ENCODE measurements at regions not wholly inside any gene's neighbourhood (a gene's known extent, or its start where the extent isn't known, plus 50 kb on each side); places are given as distances from the start of the nearest gene placed in this dataset.
"Not testable (repeated sequence)": the region's sequence is repeated elsewhere in the genome, so short reads cannot be mapped to it uniquely, and the experiment has no call there.

- H3K4me3 Mint-ChIP-seq, H3K27ac Mint-ChIP-seq, H3K36me3 Mint-ChIP-seq, POLR2A ChIA-PET, H3K9me3 Mint-ChIP-seq, H3K4me1 Mint-ChIP-seq, H3K27me3 Mint-ChIP-seq: not testable (repeated sequence)
- ATAC-seq (ENCODE audit: low read depth) (peak; percentile 34), DNase-seq (peak; percentile 44)
These were observed 5403.6 kb upstream of the TPTE start for GRCh38 chr21:5117666-5118295.

- H3K36me3 Mint-ChIP-seq, H3K4me3 Mint-ChIP-seq, H3K4me1 Mint-ChIP-seq, POLR2A ChIA-PET, DNase-seq, H3K9me3 Mint-ChIP-seq, H3K27me3 Mint-ChIP-seq, H3K27ac Mint-ChIP-seq: not testable (repeated sequence)
- peak; percentile 65 for ATAC-seq (ENCODE audit: low read depth)
These were observed 5403.1 kb upstream of the TPTE start for GRCh38 chr21:5118296-5118679.

- POLR2A ChIA-PET; H3K27me3 Mint-ChIP-seq; H3K4me1 Mint-ChIP-seq; DNase-seq; H3K4me3 Mint-ChIP-seq; ATAC-seq (ENCODE audit: low read depth); H3K36me3 Mint-ChIP-seq; H3K27ac Mint-ChIP-seq; H3K9me3 Mint-ChIP-seq: not testable (repeated sequence)
These were observed 5402.2 kb upstream of the TPTE start for GRCh38 chr21:5119179-5119578.

GRCh38 chr21:5121399-5121798 is 5400.0 kb upstream of the TPTE start:
- H3K9me3 Mint-ChIP-seq; H3K27ac Mint-ChIP-seq; ATAC-seq (ENCODE audit: low read depth); DNase-seq; POLR2A ChIA-PET; H3K4me1 Mint-ChIP-seq; H3K4me3 Mint-ChIP-seq; H3K27me3 Mint-ChIP-seq; H3K36me3 Mint-ChIP-seq: not testable (repeated sequence)

- ATAC-seq (ENCODE audit: low read depth); H3K27me3 Mint-ChIP-seq; POLR2A ChIA-PET; H3K4me3 Mint-ChIP-seq; H3K27ac Mint-ChIP-seq; DNase-seq; H3K36me3 Mint-ChIP-seq; H3K9me3 Mint-ChIP-seq; H3K4me1 Mint-ChIP-seq: not testable (repeated sequence)
These were observed 5399.5 kb upstream of the TPTE start for GRCh38 chr21:5121849-5122248.

- H3K27me3 Mint-ChIP-seq, POLR2A ChIA-PET, H3K36me3 Mint-ChIP-seq, H3K4me1 Mint-ChIP-seq, H3K9me3 Mint-ChIP-seq, H3K27ac Mint-ChIP-seq, H3K4me3 Mint-ChIP-seq: not testable (repeated sequence)
- ATAC-seq (ENCODE audit: low read depth) (peak; percentile 27), DNase-seq (peak; percentile 76)
These were observed 5397.7 kb upstream of the TPTE start for GRCh38 chr21:5123655-5124054.

- H3K9me3 Mint-ChIP-seq, H3K36me3 Mint-ChIP-seq, H3K27ac Mint-ChIP-seq, POLR2A ChIA-PET, H3K27me3 Mint-ChIP-seq, H3K4me1 Mint-ChIP-seq: not testable (repeated sequence)
- ATAC-seq (ENCODE audit: low read depth) (peak; percentile 95), DNase-seq (peak; percentile 99)
- H3K4me3 Mint-ChIP-seq = peak overlapping the region; percentile 54
These were observed 5393.1 kb upstream of the TPTE start for GRCh38 chr21:5128261-5128660.

DNA sequence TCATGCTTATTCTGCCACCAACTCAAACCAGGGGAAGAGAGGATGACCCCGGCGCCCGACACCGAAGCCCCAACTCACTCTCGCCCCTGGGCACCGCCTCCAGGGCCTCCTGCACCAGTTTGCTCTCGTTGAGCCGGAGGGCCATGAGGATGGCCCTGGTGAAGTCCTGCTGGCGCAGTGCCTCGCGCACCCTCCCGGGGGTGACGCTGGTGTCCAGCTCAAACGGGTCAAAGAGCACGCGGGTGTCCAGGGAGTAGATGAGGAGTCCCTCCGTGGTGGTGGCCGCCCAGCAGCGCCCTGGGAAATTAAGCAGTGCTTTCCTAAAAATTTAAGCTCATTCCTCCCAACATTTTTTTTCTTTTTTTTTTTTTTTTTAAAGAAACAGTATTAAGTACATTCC is 5387.6 kb upstream of the TPTE start:
- H3K4me3 Mint-ChIP-seq; H3K27ac Mint-ChIP-seq; H3K27me3 Mint-ChIP-seq; ATAC-seq (ENCODE audit: low read depth); H3K4me1 Mint-ChIP-seq; POLR2A ChIA-PET; H3K36me3 Mint-ChIP-seq; DNase-seq; H3K9me3 Mint-ChIP-seq: not testable (repeated sequence)

GRCh38 chr21:5136406-5136805 is 5385.0 kb upstream of the TPTE start:
- ATAC-seq (ENCODE audit: low read depth); POLR2A ChIA-PET; H3K27ac Mint-ChIP-seq; H3K4me3 Mint-ChIP-seq; H3K9me3 Mint-ChIP-seq; H3K27me3 Mint-ChIP-seq; DNase-seq; H3K4me1 Mint-ChIP-seq; H3K36me3 Mint-ChIP-seq: not testable (repeated sequence)

DNA sequence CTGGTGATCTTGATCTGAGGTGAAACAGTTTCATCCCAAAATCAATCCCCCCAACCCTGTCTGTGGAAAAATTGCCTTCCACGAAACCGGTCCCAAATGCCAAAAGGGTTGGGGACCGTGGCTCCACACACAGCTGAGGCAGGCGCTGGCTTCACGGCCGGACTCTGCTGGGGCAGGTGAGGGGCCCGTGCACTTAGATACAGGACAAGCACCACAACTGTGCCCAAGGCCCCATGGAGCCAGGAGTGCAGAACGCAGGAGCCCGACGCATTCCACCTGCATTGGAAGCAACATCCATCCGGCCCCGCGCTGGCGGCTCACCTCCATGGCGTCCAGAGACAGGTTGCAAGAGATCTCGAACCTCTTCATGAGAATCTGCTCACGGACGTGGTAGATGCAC is 5384.4 kb upstream of the TPTE start:
- DNase-seq; POLR2A ChIA-PET; H3K27ac Mint-ChIP-seq; H3K36me3 Mint-ChIP-seq; H3K4me1 Mint-ChIP-seq; H3K9me3 Mint-ChIP-seq; H3K4me3 Mint-ChIP-seq; H3K27me3 Mint-ChIP-seq; ATAC-seq (ENCODE audit: low read depth): not testable (repeated sequence)

GRCh38 chr21:5138687-5139086 is 5382.7 kb upstream of the TPTE start:
- POLR2A ChIA-PET; H3K9me3 Mint-ChIP-seq; H3K36me3 Mint-ChIP-seq; H3K27me3 Mint-ChIP-seq; H3K27ac Mint-ChIP-seq; H3K4me1 Mint-ChIP-seq; H3K4me3 Mint-ChIP-seq; ATAC-seq (ENCODE audit: low read depth); DNase-seq: not testable (repeated sequence)

GRCh38 chr21:5139528-5139927 is 5381.9 kb upstream of the TPTE start:
- H3K27me3 Mint-ChIP-seq; ATAC-seq (ENCODE audit: low read depth); H3K27ac Mint-ChIP-seq; H3K4me3 Mint-ChIP-seq; H3K36me3 Mint-ChIP-seq; H3K4me1 Mint-ChIP-seq; H3K9me3 Mint-ChIP-seq; DNase-seq; POLR2A ChIA-PET: not testable (repeated sequence)

DNA sequence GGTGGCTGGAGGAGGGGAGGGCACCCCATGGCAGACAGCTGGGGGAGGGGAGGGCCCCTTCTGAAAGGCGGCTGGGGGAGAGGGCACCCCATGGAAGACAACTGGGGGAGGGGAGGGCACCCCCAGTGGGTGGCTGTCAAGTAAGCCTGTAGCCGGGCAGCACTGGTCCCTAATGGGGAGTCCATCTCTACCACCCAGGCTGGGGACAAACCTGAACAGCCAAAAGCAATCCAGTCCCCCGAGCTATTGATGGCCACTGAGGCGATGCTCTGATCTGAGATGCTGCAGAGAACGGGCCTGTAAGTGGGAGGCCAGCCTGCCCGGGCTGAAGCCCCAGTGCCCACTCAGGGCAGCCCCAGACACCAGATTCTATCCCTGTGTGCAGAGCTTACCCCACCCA is 5378.4 kb upstream of the TPTE start:
- H3K27ac Mint-ChIP-seq; H3K4me1 Mint-ChIP-seq; ATAC-seq (ENCODE audit: low read depth); POLR2A ChIA-PET; H3K36me3 Mint-ChIP-seq; H3K27me3 Mint-ChIP-seq; H3K4me3 Mint-ChIP-seq; DNase-seq; H3K9me3 Mint-ChIP-seq: not testable (repeated sequence)

- H3K9me3 Mint-ChIP-seq; H3K4me1 Mint-ChIP-seq; POLR2A ChIA-PET; H3K36me3 Mint-ChIP-seq; DNase-seq; ATAC-seq (ENCODE audit: low read depth); H3K27ac Mint-ChIP-seq; H3K4me3 Mint-ChIP-seq; H3K27me3 Mint-ChIP-seq: not testable (repeated sequence)
These were observed 5376.7 kb upstream of the TPTE start for GRCh38 chr21:5144731-5145130.

DNA sequence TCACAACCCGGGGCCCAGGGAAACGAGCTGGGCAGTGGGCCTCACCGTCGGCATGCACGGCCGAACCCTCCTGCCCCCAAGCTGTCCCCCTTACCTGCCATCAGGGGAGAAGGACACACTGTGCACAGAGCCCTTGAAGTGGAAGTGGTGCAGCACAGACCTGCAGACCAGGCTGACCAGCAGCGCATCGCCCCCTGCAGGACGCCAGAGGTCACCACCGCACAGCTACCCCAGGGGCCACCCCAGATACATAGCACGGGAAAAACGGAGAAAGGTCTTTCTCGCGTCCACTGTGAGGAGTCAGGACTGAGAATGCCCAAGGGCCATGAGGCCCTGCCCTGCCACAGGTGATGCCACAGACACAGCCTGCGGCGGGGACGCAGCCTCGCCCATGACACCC is 5373.7 kb upstream of the TPTE start:
- H3K4me1 Mint-ChIP-seq, H3K9me3 Mint-ChIP-seq, POLR2A ChIA-PET, H3K27me3 Mint-ChIP-seq, H3K36me3 Mint-ChIP-seq, DNase-seq, H3K4me3 Mint-ChIP-seq, H3K27ac Mint-ChIP-seq: not testable (repeated sequence)
- peak; percentile 72 for ATAC-seq (ENCODE audit: low read depth)

All from activated naive CD8-positive, alpha-beta T cell treated with anti-CD3 and anti-CD28 coated beads, Interleukin-2, amount 10 ng/mL, durations not matched to agents 7 days and 5 days (primary cell).